Activated T-cell treated with anti-CD3 and anti-CD28 coated beads, Interleukin-2, amount 50 U/mL, for 1 hour (primary cell): ENCODE measurements at regions not wholly inside any gene's neighbourhood (a gene's known extent, or its start where the extent isn't known, plus 50 kb on each side); places are given as distances from the start of the nearest gene placed in this dataset.

ENCODE experiments used
- DNase-seq: peaks from one replicate; pipeline ENCODE4 v3.0.0-alpha.2; 2020

DNA sequence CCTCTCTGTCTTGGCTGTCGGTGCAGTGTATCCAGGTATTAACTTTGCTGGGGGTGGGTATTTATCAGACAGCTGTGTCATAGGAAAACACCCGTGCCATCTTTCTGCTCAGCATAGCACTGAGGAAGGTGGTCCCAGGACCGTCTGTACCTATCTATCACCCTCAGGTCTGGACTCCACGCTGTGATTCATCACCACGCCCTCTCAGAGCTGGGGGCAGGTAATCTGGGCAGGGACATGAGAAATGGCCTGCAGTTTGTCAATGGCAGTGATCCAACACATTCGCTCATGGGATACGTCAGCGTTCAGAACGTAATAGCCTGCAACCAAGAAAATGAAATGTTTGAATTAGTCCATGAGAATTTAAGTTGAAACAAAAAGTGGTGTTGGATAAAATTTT, 151.6 kb upstream of the MAP1B start:
- DNase-seq: no peak

DNA sequence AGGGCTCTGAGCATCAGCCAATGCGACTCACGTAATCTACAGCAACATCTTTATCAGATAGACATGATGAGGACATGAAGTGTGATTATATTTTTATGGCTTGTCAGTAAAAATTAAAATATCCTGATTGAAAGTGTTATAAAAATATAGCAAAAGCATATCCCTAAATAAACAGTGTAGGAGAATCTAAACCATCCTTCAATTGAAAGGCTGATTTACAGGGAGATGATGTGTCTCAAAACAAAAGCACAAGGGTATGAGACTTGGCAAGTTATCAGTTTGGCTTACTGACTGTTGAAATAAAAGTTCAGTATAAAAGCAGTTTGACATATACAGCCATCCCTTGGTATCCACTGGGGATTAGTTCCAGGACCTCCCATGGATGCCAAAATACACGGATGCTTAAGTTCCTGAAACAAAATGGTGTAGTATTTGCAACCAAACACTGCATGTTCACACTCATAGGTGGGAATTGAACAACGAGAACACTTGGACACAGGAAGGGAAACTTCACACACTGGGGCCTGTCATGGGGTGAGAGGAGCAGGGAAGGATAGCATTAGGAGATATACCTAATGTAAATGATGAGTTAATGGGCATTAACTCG, 149.9 kb upstream of the MAP1B start:
- no peak for DNase-seq

- DNase-seq: no peak
Observed at GRCh38 chr5:71960195-71960594, 147.1 kb upstream of the MAP1B start.

DNA sequence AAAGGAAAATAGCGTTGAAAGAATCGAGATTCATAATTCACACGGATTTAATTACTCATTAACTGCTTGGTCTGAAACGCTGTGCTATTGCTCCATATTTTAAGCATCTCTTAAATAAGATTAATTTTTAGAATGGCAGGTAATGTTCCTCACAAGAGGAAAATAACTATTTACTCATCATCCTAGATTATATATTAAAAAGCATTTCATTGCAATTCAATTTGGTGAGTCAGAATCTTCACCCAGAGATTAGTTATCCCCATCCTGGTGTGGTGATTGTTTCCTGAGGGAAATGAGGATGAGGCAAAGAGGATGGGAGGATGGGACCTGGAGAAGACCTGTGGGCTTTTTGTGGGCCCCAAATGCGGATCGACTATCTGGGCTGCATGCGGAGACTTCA, 145.5 kb upstream of the MAP1B start:
- no peak for DNase-seq

- DNase-seq: no peak
Observed at GRCh38 chr5:71969460-71969859, 137.8 kb upstream of the MAP1B start.

GRCh38 chr5:71971862-71972261, 135.4 kb upstream of the MAP1B start:
- DNase-seq: no peak

- DNase-seq: no peak
Observed at GRCh38 chr5:71972777-71973473, 134.3 kb upstream of the MAP1B start.

- no peak for DNase-seq
Observed at GRCh38 chr5:71973563-71973962, 133.7 kb upstream of the MAP1B start.

DNA sequence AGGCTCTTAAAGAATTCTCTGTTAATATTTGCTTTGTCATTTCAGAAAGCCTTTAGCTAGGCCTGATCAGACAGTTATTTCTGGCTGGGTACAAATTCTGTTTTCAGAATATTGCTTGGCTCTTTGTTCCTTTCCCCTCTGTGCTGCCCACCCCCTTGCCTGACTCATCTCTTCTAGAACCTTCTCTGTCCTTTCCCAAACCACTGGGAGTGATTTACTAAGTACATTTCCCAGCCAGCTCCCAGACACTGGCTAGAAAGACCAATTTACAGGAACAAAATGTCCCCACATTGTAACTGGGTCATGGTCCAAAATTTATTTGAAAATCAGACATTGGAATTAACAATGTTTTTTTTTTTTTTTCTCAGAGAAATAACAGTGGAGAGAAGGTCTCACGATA, 133.1 kb upstream of the MAP1B start:
- DNase-seq: no peak

DNA sequence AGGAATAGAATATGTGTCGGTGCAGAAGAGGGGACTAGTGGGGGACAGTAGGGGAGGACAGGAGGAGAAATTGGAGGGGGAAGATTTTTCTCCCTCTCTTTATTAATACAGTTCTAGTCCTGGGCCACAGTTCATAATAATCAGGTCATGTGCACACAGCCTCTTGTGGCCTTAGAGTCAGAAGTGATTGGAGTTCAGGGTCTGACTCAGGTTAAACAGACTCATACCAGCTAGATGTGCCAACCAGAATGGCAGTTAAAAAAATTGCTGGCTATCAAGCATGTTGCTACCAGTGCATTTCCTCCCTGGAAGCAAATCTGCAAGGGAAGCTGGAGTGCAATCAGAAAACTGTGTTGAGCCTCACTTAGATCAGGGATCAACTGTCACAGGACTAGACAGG, 132.7 kb upstream of the MAP1B start:
- no peak for DNase-seq

DNA sequence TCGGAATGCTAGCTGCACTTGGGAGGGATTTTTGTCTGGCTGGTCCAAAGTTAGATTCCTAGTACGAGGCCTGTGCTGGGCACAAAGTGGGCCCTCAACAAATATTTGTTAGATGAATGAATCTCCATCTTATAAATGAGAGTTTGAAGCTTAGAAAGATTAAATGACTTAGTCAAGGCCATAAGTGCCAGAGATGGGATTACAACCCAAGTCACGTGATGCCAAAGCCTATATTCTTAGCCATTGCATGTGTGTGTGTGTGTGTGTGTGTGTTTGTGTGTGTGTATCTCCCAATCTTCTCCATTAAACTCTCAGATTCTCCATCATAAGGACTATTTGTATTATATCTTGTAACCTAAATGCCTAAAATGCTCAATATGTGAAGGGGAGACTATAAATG, 130.8 kb upstream of the MAP1B start:
- DNase-seq: no peak

DNA sequence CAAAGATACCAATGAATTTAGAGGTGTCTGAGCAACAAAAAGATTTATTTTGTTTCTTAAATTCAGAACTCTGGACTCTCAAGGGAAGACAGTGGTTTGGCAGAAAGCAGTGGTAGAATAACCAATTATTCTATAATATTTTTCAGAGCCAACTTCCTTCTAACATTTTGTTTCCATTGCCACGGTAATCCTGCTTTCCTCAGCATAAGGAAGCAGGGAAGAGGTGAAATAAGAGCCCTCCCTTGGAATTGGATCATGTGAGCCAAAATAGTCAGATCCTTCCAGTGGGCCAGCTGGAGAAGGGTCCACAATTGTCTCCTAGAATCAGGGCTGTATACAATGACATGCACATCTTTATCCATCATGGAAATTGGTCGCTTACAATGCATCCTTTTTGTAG, 130.0 kb upstream of the MAP1B start:
- no peak for DNase-seq

DNA sequence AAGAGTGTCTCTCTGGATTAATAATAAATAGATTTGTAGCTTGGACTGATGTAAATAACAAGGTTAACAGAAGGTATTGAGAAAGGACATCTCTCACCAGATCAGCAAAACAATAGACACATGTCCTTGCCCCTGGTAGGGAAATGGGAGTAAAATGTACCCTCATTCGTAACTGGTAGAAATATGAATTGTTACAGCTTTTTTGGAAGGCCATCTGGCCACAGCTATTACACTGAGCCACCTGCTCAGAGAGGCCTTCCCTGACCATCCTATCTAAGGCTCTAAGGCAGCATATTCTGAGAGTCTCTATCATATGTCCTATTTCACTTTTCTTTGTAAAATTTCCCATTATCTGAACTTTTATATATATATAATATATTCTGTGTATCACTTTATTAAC, 129.1 kb upstream of the MAP1B start:
- no peak for DNase-seq

DNA sequence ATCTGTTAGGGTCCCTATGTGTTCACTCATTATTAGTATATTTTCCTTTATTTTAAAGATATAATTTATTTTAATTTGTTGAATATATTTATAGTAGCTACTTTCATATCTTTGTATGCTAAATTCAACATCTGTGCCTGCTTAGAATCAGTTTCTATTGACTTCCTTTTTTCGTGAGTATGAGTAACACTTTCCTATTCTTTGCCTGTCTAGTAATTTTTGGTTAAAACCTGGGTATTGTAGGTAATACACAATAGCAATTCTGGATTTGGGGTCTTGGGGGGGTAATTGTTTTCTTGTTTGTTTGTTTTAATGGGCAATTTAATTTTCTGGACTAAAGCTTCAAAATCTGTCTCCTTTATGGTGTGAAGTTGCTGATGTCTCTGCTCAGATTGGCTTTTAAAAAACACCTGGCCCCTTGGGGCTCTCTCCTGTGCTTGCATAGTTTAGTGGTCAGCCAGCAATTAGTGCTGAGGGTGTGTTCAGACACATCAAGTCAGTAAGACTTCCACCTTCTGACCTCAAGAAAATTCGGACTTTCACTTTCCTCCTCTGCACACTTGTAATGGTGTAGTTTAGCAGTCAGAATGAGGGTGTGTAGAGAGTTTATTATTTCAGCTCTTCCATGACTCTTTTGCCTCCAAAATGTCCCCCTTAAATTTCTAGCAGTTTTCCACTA, 124.4 kb upstream of the MAP1B start:
- no peak for DNase-seq

DNA sequence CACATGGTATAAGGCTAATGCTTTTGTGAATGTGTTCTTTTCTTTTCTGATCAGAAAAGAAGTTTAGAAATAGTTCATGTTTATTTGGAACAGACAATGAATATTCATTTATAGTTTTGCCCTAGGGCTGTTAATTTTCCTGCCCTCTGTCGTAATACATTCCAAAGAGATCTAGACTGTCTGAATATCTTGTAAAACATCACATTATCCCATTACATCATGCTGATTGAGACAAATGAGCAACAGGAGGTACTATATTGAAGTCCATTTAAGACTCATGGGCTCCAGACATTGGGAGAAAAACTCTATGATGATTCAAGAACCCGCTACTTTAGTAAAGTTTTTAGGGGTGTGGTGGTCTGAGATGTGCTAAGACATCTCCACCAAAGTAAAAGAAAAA, 121.2 kb upstream of the MAP1B start:
- no peak for DNase-seq

- no peak for DNase-seq
Observed at GRCh38 chr5:71988808-71989207, 118.5 kb upstream of the MAP1B start.

GRCh38 chr5:71993600-71993999, 113.7 kb upstream of the MAP1B start:
- DNase-seq: no peak

DNA sequence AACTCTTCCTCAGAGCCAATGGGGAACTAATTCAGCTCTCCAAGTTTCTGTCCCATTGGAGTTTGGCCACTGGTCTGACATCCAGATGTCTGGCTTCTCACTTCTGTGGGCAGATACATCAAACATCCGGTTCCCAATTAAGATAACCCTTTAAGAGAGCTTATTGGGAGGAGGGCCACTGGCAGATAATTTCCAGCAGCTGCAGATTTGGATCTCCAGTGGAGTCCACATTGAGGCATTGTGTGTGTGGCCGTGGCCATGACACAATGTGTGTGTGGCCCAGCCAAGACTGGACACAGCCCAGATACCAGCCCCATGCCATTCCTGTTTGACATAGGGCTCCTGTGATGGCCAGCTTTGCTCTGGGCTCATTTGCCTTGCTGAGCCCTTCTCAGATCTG, 110.5 kb upstream of the MAP1B start:
- no peak for DNase-seq

DNA sequence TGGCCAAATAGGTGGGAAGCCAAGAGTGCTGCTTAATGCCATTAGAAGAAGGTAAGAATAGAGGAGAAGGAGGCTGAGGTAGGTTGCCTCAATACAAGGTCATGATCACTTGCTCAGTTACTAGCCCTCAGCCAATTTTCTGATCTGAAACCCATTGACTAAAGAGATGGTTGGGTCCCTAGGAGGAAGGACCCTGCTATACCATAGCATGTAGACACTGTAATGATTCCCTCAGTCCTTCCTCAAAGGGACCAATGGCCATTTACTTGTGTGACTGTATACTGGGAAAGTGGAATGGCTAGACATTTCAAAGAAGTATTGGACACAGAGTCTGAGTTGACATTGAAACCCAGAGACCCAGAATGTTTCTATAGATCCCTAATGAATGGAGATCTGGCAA, 108.5 kb upstream of the MAP1B start:
- no peak for DNase-seq

- DNase-seq: no peak
Observed at GRCh38 chr5:72000707-72001106, 106.6 kb upstream of the MAP1B start.

DNA sequence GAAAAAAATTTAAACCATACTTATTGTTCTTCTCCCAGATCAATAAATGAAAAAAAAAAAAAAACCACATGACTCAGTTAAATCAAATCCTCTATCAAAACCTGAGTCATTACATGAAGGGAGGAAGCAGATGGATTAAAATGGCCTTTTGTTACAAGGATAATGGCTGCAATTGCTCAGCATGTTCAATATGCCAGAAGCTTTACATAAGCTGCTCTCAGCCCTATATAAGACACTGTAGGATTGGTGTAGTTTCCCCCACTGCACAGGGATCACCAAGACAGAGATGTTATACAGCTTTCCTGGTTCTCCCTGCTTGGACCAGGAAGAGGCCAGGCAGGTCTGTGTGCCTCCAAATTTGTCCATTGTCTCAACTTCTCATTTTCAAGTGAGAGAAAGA, 101.6 kb upstream of the MAP1B start:
- no peak for DNase-seq

DNA sequence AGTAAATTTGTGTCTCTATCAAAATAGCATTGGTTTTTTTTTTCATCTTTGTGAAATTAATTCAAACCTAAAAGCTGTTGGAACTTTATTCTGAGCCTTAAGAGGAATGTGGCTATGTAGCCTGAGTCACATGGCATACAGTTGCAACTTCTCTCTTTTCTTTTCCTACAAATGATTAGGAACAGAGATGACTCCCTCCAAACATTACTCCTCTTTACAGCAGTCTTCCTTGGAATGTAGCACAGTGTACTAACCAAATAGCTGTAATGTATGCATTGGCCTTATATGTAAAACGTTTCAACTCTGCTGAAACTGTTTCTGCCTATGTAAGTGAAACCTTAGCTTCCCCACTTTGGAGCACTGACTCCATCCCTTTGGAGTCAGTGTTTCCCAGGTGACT, 100.9 kb upstream of the MAP1B start:
- DNase-seq: no peak

- no peak for DNase-seq
Observed at GRCh38 chr5:72007336-72008111, 99.8 kb upstream of the MAP1B start.

GRCh38 chr5:72009280-72009679, 98.0 kb upstream of the MAP1B start:
- DNase-seq: no peak
